IMR-90 (cell line): ENCODE measurements at regions not wholly inside any gene's neighbourhood (a gene's known extent, or its start where the extent isn't known, plus 50 kb on each side); places are given as distances from the start of the nearest gene placed in this dataset.

Source experiments
- BHLHE40 ChIP-seq: fragments of 150-350 bp; IDR thresholded peaks from 2 replicates; pipeline ENCODE4 v1.6.1; 2016; ENCODE audit warnings: mild to moderate bottlenecking, low read depth, low read length
- CHD1 ChIP-seq: IDR thresholded peaks from 2 replicates; pipeline ENCODE4 v1.6.1; 2012; ENCODE audit warnings: low read depth, low read length, improper control_type of control experiment
- CTCF ChIP-seq: conservative IDR thresholded peaks from 2 replicates; pipeline ENCODE4 v1.5.1; 2012; ENCODE audit warnings: mild to moderate bottlenecking, low read depth, low read length, improper control_type of control experiment
- FOS ChIP-seq: fragments of 150-350 bp; IDR thresholded peaks from 2 replicates; pipeline ENCODE4 v1.6.1; 2016; ENCODE audit warnings: low read depth, low read length
- MAFK ChIP-seq: IDR thresholded peaks from 2 replicates; pipeline ENCODE4 v1.6.1; 2012; ENCODE audit warnings: low read depth, low read length, improper control_type of control experiment
- MXI1 ChIP-seq: IDR thresholded peaks from 2 replicates; pipeline ENCODE4 v1.6.1; 2012; ENCODE audit warnings: low read depth, mild to moderate bottlenecking, low read length, moderate library complexity, borderline replicate concordance
- POLR2A ChIP-seq: IDR thresholded peaks from 2 replicates; pipeline ENCODE4 v1.6.1; 2012; ENCODE audit warnings: mild to moderate bottlenecking, low read depth, low read length
- TF ChIP-seq, protein P1 (sequence below): fragments of 150-350 bp; IDR thresholded peaks from 2 replicates; pipeline ENCODE4 v1.6.1; 2017; ENCODE audit warnings: mild to moderate bottlenecking, antibody characterized with exemption, low read length, low read depth

DNA sequence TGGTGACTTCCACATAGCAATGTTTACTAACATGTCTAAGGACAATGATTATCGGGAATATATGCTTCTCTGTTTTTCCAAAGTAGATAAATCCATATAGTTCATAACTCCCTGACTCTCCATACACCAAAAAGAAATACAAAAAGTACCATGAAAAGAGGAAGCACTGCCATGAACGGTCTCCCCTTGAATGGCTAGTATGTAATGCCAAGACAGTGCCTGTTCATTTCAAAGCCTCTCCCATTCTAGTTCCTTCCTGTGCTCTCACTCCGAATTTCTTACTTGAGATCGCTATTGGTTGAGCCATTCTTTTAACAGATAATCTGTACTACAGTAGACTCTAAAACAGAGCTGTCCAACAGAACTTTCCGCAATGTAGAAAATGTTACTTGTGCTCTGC lies 54.8 kb upstream of the EDN1 start:
- TF ChIP-seq CTCF = no peak
- no peak for TF ChIP-seq MXI1
- no peak for TF ChIP-seq BHLHE40
- TF ChIP-seq, protein P1, sequence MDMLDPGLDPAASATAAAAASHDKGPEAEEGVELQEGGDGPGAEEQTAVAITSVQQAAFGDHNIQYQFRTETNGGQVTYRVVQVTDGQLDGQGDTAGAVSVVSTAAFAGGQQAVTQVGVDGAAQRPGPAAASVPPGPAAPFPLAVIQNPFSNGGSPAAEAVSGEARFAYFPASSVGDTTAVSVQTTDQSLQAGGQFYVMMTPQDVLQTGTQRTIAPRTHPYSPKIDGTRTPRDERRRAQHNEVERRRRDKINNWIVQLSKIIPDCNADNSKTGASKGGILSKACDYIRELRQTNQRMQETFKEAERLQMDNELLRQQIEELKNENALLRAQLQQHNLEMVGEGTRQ = no peak
- no peak for TF ChIP-seq CHD1
- no peak for TF ChIP-seq POLR2A
- TF ChIP-seq FOS = no peak
- TF ChIP-seq MAFK = no peak
